ENCODE measurements at regions not wholly inside any gene's neighbourhood (a gene's known extent, or its start where the extent isn't known, plus 50 kb on each side); places are given as distances from the start of the nearest gene placed in this dataset.
"Not testable (repeated sequence)": the region's sequence is repeated elsewhere in the genome, so short reads cannot be mapped to it uniquely, and the experiment has no call there.

GRCh38 chr2:23021311-23022120 is 363.5 kb upstream of the KLHL29 start:
- DNase-seq = no peak

- DNase-seq = no peak
Observed at GRCh38 chr2:23023722-23024121, 361.3 kb upstream of the KLHL29 start.

GRCh38 chr2:23026671-23027070 is 358.3 kb upstream of the KLHL29 start:
- no peak for DNase-seq

GRCh38 chr2:23027396-23027795 is 357.6 kb upstream of the KLHL29 start:
- no peak for DNase-seq

- no peak for DNase-seq
Observed at GRCh38 chr2:23028106-23028505, 356.9 kb upstream of the KLHL29 start.

GRCh38 chr2:23029111-23029510 is 355.9 kb upstream of the KLHL29 start:
- no peak for DNase-seq

- no peak for DNase-seq
Observed at GRCh38 chr2:23029951-23030350, 355.0 kb upstream of the KLHL29 start.

GRCh38 chr2:23034996-23035395 is 350.0 kb upstream of the KLHL29 start:
- peak in 1 of 3 donors; percentile 45 for DNase-seq

GRCh38 chr2:23036629-23037028 is 348.4 kb upstream of the KLHL29 start:
- DNase-seq = peak; percentile 59 to 91 (median 87)

GRCh38 chr2:23037596-23037995 is 347.4 kb upstream of the KLHL29 start:
- peak in 2 of 3 donors; percentile 16 to 48 for DNase-seq

- DNase-seq = peak in 1 of 3 donors; percentile 21
Observed at GRCh38 chr2:23041443-23041842, 343.5 kb upstream of the KLHL29 start.

GRCh38 chr2:23042216-23042906 is 342.6 kb upstream of the KLHL29 start:
- DNase-seq = peak; percentile 81 to 95 (median 89)

GRCh38 chr2:23050388-23050787 is 334.6 kb upstream of the KLHL29 start:
- DNase-seq = no peak

GRCh38 chr2:23053601-23054000 is 331.4 kb upstream of the KLHL29 start:
- no peak for DNase-seq

GRCh38 chr2:23055251-23055650 is 329.7 kb upstream of the KLHL29 start:
- DNase-seq = peak; percentile 41 to 55 (median 43)

- DNase-seq = not testable (repeated sequence)
Observed at GRCh38 chr2:23056846-23057245, 328.1 kb upstream of the KLHL29 start.

- DNase-seq = no peak
Observed at GRCh38 chr2:23058435-23058834, 326.5 kb upstream of the KLHL29 start.

- DNase-seq = no peak
Observed at GRCh38 chr2:23065210-23065609, 319.8 kb upstream of the KLHL29 start.

- DNase-seq = no peak
Observed at GRCh38 chr2:23065936-23066335, 319.0 kb upstream of the KLHL29 start.

- DNase-seq = no peak
Observed at GRCh38 chr2:23066686-23067085, 318.3 kb upstream of the KLHL29 start.

GRCh38 chr2:23069156-23069555 is 315.8 kb upstream of the KLHL29 start:
- no peak for DNase-seq

GRCh38 chr2:23069923-23070322 is 315.1 kb upstream of the KLHL29 start:
- DNase-seq = no peak

GRCh38 chr2:23073056-23073455 is 311.9 kb upstream of the KLHL29 start:
- no peak for DNase-seq

Data from muscle of back (tissue), 3 donors.